ENCODE measurements at regions not wholly inside any gene's neighbourhood (a gene's known extent, or its start where the extent isn't known, plus 50 kb on each side); places are given as distances from the start of the nearest gene placed in this dataset.

DNA sequence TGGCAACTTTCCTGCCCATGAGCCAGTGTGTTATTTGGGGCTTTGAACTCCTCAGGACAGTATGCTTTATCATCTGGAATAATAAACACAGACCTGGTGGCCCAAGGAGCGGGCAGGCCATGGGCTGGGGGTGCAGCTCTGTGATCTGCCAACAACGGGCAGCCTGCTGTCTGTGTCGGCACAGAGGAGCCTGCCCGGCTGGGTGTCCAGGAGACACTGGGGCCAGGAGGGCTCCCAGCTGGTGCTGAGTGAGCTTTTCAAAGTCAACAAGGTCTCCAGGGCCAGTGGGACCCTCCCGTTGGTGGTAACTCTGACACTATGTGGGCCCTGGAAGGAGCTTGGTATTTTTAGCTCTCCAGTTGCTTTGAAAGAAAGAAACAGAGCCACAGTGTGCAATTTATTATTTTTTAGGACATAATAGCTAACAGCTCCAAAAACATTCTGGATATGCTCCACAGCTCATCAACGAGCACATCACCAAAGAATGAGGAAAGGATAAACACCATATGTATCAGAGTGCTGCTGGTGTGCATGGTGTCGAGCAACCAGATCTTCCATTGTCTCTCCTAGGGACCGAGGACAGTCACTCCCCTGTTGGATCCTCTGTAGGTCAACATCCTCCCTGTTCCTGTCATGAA lies 488.7 kb upstream of the USP24 start:
- no peak overlapping the region for H3K27ac ChIP-seq (ENCODE audit: low read depth, low read length, poor library complexity, severe bottlenecking)
- no peak overlapping the region for H3K4me3 ChIP-seq (ENCODE audit: low read depth, low read length, poor library complexity, severe bottlenecking)
- no peaks in the 10 kb centered on the region for H3K36me3 ChIP-seq (ENCODE audit: insufficient read depth, low read length)
- H3K9me3 ChIP-seq (ENCODE audit: low read length) = no peaks in the 10 kb centered on the region
- H3K27me3 ChIP-seq (ENCODE audit: insufficient read depth, low read length) = no peaks in the 10 kb centered on the region
- no peaks in the 10 kb centered on the region for H4K20me1 ChIP-seq (ENCODE audit: insufficient read depth, low read length)
- no peak overlapping the region for H3K4me2 ChIP-seq (ENCODE audit: low read length)
- H3K4me1 ChIP-seq (ENCODE audit: insufficient read depth, low read length, severe bottlenecking) = no peaks in the 10 kb centered on the region
- no peak overlapping the region for H3K9ac ChIP-seq (ENCODE audit: low read length)
- no peak overlapping the region for H2AFZ ChIP-seq (ENCODE audit: low read length)
- no peaks in the 10 kb centered on the region for H3F3A ChIP-seq (ENCODE audit: insufficient read depth, low read length)
- H3K9me2 ChIP-seq (ENCODE audit: low read depth, low read length) = no peaks in the 10 kb centered on the region
- TF ChIP-seq, protein P1, sequence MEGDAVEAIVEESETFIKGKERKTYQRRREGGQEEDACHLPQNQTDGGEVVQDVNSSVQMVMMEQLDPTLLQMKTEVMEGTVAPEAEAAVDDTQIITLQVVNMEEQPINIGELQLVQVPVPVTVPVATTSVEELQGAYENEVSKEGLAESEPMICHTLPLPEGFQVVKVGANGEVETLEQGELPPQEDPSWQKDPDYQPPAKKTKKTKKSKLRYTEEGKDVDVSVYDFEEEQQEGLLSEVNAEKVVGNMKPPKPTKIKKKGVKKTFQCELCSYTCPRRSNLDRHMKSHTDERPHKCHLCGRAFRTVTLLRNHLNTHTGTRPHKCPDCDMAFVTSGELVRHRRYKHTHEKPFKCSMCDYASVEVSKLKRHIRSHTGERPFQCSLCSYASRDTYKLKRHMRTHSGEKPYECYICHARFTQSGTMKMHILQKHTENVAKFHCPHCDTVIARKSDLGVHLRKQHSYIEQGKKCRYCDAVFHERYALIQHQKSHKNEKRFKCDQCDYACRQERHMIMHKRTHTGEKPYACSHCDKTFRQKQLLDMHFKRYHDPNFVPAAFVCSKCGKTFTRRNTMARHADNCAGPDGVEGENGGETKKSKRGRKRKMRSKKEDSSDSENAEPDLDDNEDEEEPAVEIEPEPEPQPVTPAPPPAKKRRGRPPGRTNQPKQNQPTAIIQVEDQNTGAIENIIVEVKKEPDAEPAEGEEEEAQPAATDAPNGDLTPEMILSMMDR (IDR thresholded peaks at IDR 0.05; ENCODE audit: low read length) = no peak
- no peak for TF ChIP-seq EZH2 (IDR thresholded peaks at IDR 0.05; ENCODE audit: borderline replicate concordance, low read length)
- H3K79me2 ChIP-seq (ENCODE audit: insufficient read depth, low read length) = no peaks in the 10 kb centered on the region

DNA sequence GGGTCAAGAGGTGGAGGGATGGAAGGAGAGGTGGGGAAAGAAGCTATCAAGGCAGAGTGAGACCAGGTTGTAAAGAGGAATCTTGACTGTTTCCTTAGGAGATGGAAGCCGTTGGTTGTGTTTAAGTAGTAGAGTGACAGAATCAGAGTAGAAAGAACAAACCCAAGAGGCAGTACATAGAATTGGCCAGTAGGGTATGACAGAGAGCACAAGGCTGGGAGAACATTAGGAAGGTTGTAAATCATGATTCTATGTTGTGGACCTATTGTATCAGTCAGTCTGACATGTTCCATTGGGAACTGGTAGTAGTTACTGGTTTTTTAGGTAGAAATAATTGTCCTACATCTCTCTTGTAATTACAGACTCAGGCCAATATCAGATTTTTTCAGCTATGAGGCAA lies 486.9 kb upstream of the USP24 start:
- Histone ChIP-seq H2AFZ (ENCODE audit: low read length) (no peak overlapping the region), H3K4me1 (ENCODE audit: insufficient read depth, low read length, severe bottlenecking) (no peaks in the 10 kb centered on the region), H3K9me3 (ENCODE audit: low read length) (no peaks in the 10 kb centered on the region), H3K9me2 (ENCODE audit: low read depth, low read length) (no peaks in the 10 kb centered on the region), H3K27ac (ENCODE audit: low read depth, low read length, poor library complexity, severe bottlenecking) (no peak overlapping the region), H3K79me2 (ENCODE audit: insufficient read depth, low read length) (no peaks in the 10 kb centered on the region), H3K27me3 (ENCODE audit: insufficient read depth, low read length) (no peaks in the 10 kb centered on the region), H3F3A (ENCODE audit: insufficient read depth, low read length) (no peaks in the 10 kb centered on the region), H4K20me1 (ENCODE audit: insufficient read depth, low read length) (no peaks in the 10 kb centered on the region), H3K9ac (ENCODE audit: low read length) (no peak overlapping the region), H3K36me3 (ENCODE audit: insufficient read depth, low read length) (no peaks in the 10 kb centered on the region), H3K4me2 (ENCODE audit: low read length) (no peak overlapping the region), H3K4me3 (ENCODE audit: low read depth, low read length, poor library complexity, severe bottlenecking) (no peak overlapping the region)
- TF ChIP-seq EZH2 (IDR thresholded peaks at IDR 0.05; ENCODE audit: borderline replicate concordance, low read length) = no peak
- TF ChIP-seq, protein P1 (IDR thresholded peaks at IDR 0.05; ENCODE audit: low read length) = peak; percentile 71

GRCh38 chr1:55700359-55701130 lies 485.4 kb upstream of the USP24 start:
- Histone ChIP-seq H3K36me3 (ENCODE audit: insufficient read depth, low read length) (no peaks in the 10 kb centered on the region), H3K4me2 (ENCODE audit: low read length) (no peak overlapping the region), H3K4me1 (ENCODE audit: insufficient read depth, low read length, severe bottlenecking) (no peaks in the 10 kb centered on the region), H3K27me3 (ENCODE audit: insufficient read depth, low read length) (no peaks in the 10 kb centered on the region), H3K9me3 (ENCODE audit: low read length) (no peaks in the 10 kb centered on the region), H3F3A (ENCODE audit: insufficient read depth, low read length) (no peaks in the 10 kb centered on the region), H3K27ac (ENCODE audit: low read depth, low read length, poor library complexity, severe bottlenecking) (no peak overlapping the region), H3K9ac (ENCODE audit: low read length) (no peak overlapping the region), H3K4me3 (ENCODE audit: low read depth, low read length, poor library complexity, severe bottlenecking) (no peak overlapping the region), H2AFZ (ENCODE audit: low read length) (no peak overlapping the region), H3K79me2 (ENCODE audit: insufficient read depth, low read length) (no peaks in the 10 kb centered on the region), H4K20me1 (ENCODE audit: insufficient read depth, low read length) (no peaks in the 10 kb centered on the region), H3K9me2 (ENCODE audit: low read depth, low read length) (no peaks in the 10 kb centered on the region)
- TF ChIP-seq, protein P1 (IDR thresholded peaks at IDR 0.05; ENCODE audit: low read length) = no peak
- no peak for TF ChIP-seq EZH2 (IDR thresholded peaks at IDR 0.05; ENCODE audit: borderline replicate concordance, low read length)
